ENCODE measurements at regions not wholly inside any gene's neighbourhood (a gene's known extent, or its start where the extent isn't known, plus 50 kb on each side); places are given as distances from the start of the nearest gene placed in this dataset.

DNA sequence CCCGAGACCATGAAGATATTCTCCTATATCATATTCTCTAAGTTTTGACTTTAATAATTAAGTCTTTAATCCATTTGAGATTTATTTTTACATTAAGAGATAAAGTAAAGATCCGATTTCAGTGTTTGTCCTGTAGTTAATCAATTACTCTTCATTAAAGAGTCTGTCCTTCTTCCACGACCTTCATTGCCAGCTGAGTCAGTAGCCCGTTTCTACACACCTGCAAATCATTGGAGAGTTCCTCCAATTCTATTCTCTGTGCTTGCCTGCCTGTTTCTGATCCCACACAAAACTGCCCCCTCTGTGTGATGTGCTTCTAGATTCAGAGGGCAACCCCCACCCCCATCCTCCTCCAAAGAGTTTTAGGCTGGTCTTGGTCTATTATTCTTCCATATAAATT lies 119.2 kb downstream of the KCNF1 start:
- Histone ChIP-seq H3K36me3 (ENCODE audit: insufficient read depth, low read length) (no peaks in the 10 kb centered on the region), H3K4me2 (ENCODE audit: low read length) (no peak overlapping the region), H3K9ac (ENCODE audit: low read depth, low read length) (no peak overlapping the region), H3K4me3 (ENCODE audit: low read length) (no peak overlapping the region), H3K4me1 (ENCODE audit: control insufficient read depth, insufficient read depth, low read length) (no peaks in the 10 kb centered on the region), H3K9me3 (replicated peaks; ENCODE audit: low read length) (peaks cover 3% of the 10 kb centered on the region), H3K27me3 (ENCODE audit: control insufficient read depth, insufficient read depth, low read length) (peaks cover 33% of the 10 kb centered on the region)

DNA sequence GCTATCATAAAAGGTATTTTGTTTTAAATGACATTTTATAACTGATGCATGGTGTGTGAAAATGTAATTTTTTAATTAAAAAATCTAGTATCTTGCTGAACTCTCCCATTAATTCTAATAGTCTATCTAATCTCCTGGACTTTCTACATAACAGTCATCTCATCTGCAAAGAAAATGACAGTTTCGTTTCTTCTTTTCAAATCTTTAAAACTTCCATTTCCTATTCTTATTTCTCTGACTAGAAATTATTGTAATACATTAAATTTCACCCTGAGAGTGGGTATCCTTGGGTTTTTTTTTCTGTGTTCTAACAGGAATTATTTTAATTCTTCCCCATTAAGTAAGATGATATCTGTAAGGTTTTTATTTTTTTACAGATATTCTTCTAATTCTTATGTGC lies 120.1 kb downstream of the KCNF1 start:
- H3K9ac ChIP-seq (ENCODE audit: low read depth, low read length), result no peak overlapping the region
- no peak overlapping the region for H3K4me2 ChIP-seq (ENCODE audit: low read length)
- H3K27me3 ChIP-seq (ENCODE audit: control insufficient read depth, insufficient read depth, low read length), result peaks cover 29% of the 10 kb centered on the region
- peaks cover 3% of the 10 kb centered on the region for H3K9me3 ChIP-seq (replicated peaks; ENCODE audit: low read length)
- H3K4me1 ChIP-seq (ENCODE audit: control insufficient read depth, insufficient read depth, low read length), result no peaks in the 10 kb centered on the region
- no peaks in the 10 kb centered on the region for H3K36me3 ChIP-seq (ENCODE audit: insufficient read depth, low read length)
- no peak overlapping the region for H3K4me3 ChIP-seq (ENCODE audit: low read length)

DNA sequence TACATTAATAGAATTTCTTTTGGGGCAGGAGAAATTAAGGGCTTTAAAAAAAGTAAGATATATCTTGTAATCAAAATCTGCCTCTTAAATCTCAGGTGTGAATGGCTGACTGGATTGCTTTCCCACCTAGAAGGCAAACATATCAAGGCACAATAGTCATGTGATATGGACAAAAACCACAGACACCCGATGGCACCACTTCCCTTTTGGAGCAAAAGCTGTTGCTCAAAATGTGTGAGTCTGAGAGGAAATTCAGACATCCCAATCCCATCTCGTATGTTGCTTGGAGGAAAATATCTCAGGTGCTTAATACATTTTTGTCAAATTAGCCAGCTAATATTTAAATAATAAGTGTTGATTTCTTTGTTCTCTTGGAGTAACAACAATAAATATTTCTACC lies 120.7 kb downstream of the KCNF1 start:
- H3K4me1 ChIP-seq (ENCODE audit: control insufficient read depth, insufficient read depth, low read length), result no peaks in the 10 kb centered on the region
- H3K36me3 ChIP-seq (ENCODE audit: insufficient read depth, low read length), result no peaks in the 10 kb centered on the region
- no peak overlapping the region for H3K9ac ChIP-seq (ENCODE audit: low read depth, low read length)
- peaks cover 25% of the 10 kb centered on the region for H3K27me3 ChIP-seq (ENCODE audit: control insufficient read depth, insufficient read depth, low read length)
- H3K4me3 ChIP-seq (ENCODE audit: low read length), result no peak overlapping the region
- no peak overlapping the region for H3K4me2 ChIP-seq (ENCODE audit: low read length)
- H3K9me3 ChIP-seq (replicated peaks; ENCODE audit: low read length), result peaks cover 3% of the 10 kb centered on the region

DNA sequence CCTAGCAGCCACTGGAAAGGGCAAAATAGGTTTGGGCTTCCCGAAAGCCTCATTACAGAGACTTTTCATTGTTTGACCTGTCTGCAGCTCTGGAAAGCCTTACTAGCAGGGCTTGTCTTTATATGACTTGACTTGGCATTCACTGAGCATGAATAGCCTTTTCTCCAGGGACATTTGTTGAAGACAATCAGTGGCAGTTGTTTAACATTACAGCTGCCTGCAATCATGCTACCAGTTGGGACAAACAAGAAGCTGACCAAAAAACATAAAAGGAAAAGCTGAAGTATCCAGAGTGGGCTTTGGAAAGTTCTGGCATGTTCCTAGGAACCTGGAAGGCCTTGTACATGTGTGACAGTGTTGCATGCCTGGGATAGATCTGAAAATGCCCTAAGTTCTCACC lies 121.4 kb downstream of the KCNF1 start:
- H3K4me1 ChIP-seq (ENCODE audit: control insufficient read depth, insufficient read depth, low read length), result no peaks in the 10 kb centered on the region
- H3K4me3 ChIP-seq (ENCODE audit: low read length), result no peak overlapping the region
- no peaks in the 10 kb centered on the region for H3K36me3 ChIP-seq (ENCODE audit: insufficient read depth, low read length)
- H3K9me3 ChIP-seq (replicated peaks; ENCODE audit: low read length), result peaks cover 3% of the 10 kb centered on the region
- H3K9ac ChIP-seq (ENCODE audit: low read depth, low read length), result no peak overlapping the region
- no peak overlapping the region for H3K4me2 ChIP-seq (ENCODE audit: low read length)
- H3K27me3 ChIP-seq (ENCODE audit: control insufficient read depth, insufficient read depth, low read length), result peaks cover 25% of the 10 kb centered on the region

DNA sequence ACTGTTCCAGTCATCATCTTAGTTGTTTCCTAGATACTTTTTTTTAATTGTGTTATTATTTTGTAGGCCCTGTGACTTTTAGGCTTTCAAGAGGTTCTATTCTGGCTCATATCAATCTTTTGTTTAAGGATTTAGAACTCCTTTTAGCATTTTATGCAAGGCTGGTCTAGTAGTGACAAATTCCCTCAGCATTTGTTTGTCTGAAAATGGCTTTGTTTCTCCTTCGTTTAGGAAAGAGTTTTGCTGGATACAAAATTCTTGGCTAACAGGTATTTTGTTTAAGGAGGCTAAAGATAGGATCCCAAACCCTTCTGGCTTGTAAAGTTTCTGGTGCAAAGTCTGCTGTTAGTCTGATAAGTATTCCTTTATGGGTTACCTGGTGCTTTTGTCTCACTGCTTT lies 116.6 kb upstream of the SLC66A3 start:
- H3K9ac ChIP-seq (ENCODE audit: low read depth, low read length), result no peak overlapping the region
- H3K4me3 ChIP-seq (ENCODE audit: low read length), result no peak overlapping the region
- H3K36me3 ChIP-seq (ENCODE audit: insufficient read depth, low read length), result no peaks in the 10 kb centered on the region
- H3K9me3 ChIP-seq (replicated peaks; ENCODE audit: low read length), result no peaks in the 10 kb centered on the region
- H3K27me3 ChIP-seq (ENCODE audit: control insufficient read depth, insufficient read depth, low read length), result peaks cover 35% of the 10 kb centered on the region
- H3K4me1 ChIP-seq (ENCODE audit: control insufficient read depth, insufficient read depth, low read length), result no peaks in the 10 kb centered on the region
- no peak overlapping the region for H3K4me2 ChIP-seq (ENCODE audit: low read length)

DNA sequence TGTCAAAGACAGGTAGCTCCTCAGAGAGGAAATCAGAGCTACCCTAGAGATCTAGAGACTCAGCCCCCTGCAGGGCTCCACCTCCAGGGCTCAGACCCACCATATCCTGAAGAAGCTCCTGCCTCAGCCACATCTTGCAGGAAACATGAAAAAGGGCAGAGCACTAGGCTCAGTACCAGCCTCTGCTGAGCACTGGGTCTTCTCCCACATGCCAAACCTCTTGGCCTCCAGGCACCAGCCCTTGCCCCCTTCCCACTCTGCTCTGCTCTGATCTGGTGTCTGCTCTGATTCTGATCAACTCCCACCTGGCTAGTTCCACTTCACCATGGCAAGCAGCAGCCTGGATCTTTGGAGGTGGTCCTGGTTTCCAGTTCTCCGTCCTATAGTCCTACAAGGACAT lies 114.3 kb upstream of the SLC66A3 start:
- H3K4me3 ChIP-seq (ENCODE audit: low read length), result no peak overlapping the region
- no peak overlapping the region for H3K4me2 ChIP-seq (ENCODE audit: low read length)
- H3K9me3 ChIP-seq (replicated peaks; ENCODE audit: low read length), result no peaks in the 10 kb centered on the region
- H3K4me1 ChIP-seq (ENCODE audit: control insufficient read depth, insufficient read depth, low read length), result no peaks in the 10 kb centered on the region
- H3K27me3 ChIP-seq (ENCODE audit: control insufficient read depth, insufficient read depth, low read length), result peaks cover 47% of the 10 kb centered on the region
- no peak overlapping the region for H3K9ac ChIP-seq (ENCODE audit: low read depth, low read length)
- H3K36me3 ChIP-seq (ENCODE audit: insufficient read depth, low read length), result no peaks in the 10 kb centered on the region

DNA sequence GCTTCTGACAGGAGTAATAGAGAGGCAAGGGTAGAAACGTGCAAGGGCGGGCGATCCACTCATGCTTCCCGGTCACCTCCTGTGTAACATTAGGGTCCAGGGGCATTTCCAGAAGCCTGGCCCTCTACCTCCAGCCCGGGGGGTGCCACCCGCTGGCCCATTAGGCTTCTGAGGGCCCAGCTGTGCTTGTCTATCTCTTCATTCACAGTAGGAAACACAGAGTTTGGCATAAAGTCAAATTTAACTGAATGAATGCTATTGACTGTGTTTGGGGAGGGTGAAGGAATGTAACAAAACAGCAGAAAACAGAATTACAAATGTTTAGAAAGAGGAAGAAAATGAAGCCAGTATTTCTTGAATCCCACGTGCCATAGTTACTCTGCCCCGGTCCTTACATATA lies 112.4 kb upstream of the SLC66A3 start:
- H3K27me3 ChIP-seq (ENCODE audit: control insufficient read depth, insufficient read depth, low read length), result peaks cover 52% of the 10 kb centered on the region
- H3K4me3 ChIP-seq (ENCODE audit: low read length), result no peak overlapping the region
- no peaks in the 10 kb centered on the region for H3K9me3 ChIP-seq (replicated peaks; ENCODE audit: low read length)
- no peak overlapping the region for H3K9ac ChIP-seq (ENCODE audit: low read depth, low read length)
- H3K4me1 ChIP-seq (ENCODE audit: control insufficient read depth, insufficient read depth, low read length), result no peaks in the 10 kb centered on the region
- H3K36me3 ChIP-seq (ENCODE audit: insufficient read depth, low read length), result no peaks in the 10 kb centered on the region
- no peak overlapping the region for H3K4me2 ChIP-seq (ENCODE audit: low read length)

DNA sequence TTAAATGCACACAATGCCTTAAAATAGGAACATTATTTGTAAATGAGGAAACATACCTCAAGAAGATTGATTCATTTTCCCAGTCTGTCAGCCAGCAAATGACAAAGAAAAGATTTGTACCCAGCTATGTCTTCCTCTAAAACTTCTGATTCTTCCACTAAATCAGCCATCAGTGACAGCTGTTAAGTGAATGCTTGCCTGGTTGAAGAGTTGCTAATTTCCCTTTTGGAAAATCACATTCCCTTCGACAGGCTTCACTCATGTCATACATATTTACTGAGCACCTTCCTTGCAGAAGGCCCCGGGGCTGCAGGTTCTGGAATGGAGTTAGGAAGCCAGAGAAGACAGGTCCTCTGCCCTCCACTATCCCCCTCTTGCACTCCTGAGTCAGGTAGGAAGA lies 112.0 kb upstream of the SLC66A3 start:
- no peak overlapping the region for H3K4me3 ChIP-seq (ENCODE audit: low read length)
- H3K36me3 ChIP-seq (ENCODE audit: insufficient read depth, low read length), result no peaks in the 10 kb centered on the region
- no peaks in the 10 kb centered on the region for H3K9me3 ChIP-seq (replicated peaks; ENCODE audit: low read length)
- H3K4me1 ChIP-seq (ENCODE audit: control insufficient read depth, insufficient read depth, low read length), result no peaks in the 10 kb centered on the region
- no peak overlapping the region for H3K9ac ChIP-seq (ENCODE audit: low read depth, low read length)
- H3K4me2 ChIP-seq (ENCODE audit: low read length), result no peak overlapping the region
- H3K27me3 ChIP-seq (ENCODE audit: control insufficient read depth, insufficient read depth, low read length), result peaks cover 54% of the 10 kb centered on the region

DNA sequence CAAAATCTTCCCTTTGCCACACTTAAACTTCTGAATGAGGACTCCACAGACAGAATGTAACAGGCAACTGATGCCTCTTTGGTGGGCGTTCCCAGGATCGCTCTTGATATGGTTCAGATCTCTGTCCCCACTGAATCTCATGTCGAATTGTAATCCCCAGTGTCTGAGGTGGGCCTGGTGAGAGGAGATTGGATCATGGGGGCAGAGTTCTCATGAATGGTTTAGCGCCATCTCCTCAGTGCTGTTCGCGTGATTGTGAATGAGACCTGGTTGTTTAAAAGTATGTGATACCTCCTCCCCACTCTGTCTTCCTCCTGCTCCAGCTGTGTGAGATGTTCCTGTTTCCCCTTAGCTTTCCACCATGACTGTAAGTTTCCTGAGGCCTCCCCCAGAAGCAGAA lies 111.1 kb upstream of the SLC66A3 start:
- no peaks in the 10 kb centered on the region for H3K9me3 ChIP-seq (replicated peaks; ENCODE audit: low read length)
- no peak overlapping the region for H3K4me2 ChIP-seq (ENCODE audit: low read length)
- no peak overlapping the region for H3K4me3 ChIP-seq (ENCODE audit: low read length)
- H3K36me3 ChIP-seq (ENCODE audit: insufficient read depth, low read length), result no peaks in the 10 kb centered on the region
- H3K9ac ChIP-seq (ENCODE audit: low read depth, low read length), result no peak overlapping the region
- no peaks in the 10 kb centered on the region for H3K4me1 ChIP-seq (ENCODE audit: control insufficient read depth, insufficient read depth, low read length)
- peaks cover 54% of the 10 kb centered on the region for H3K27me3 ChIP-seq (ENCODE audit: control insufficient read depth, insufficient read depth, low read length)

DNA sequence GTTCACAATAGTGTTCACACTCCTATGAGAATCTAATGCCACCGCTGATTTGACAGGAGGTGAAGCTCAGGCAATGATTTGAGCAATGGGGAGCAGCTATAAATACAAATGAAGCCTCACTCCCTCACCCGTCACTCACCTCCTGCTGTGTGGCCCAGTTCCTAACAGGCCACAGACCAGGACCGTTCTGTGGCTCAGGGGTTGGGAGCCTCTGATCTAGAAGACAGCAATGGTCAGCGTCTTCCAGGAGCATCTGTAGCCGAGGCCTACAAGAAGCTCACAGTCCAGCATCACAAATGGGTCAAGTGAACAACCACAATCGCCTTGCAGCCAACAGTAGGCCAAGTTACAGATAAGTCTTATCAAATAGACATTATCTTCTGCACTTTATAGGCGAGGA lies 110.0 kb upstream of the SLC66A3 start:
- Histone ChIP-seq H3K4me1 (ENCODE audit: control insufficient read depth, insufficient read depth, low read length) (no peaks in the 10 kb centered on the region), H3K27me3 (ENCODE audit: control insufficient read depth, insufficient read depth, low read length) (peaks cover 56% of the 10 kb centered on the region), H3K9me3 (replicated peaks; ENCODE audit: low read length) (no peaks in the 10 kb centered on the region), H3K9ac (ENCODE audit: low read depth, low read length) (no peak overlapping the region), H3K36me3 (ENCODE audit: insufficient read depth, low read length) (no peaks in the 10 kb centered on the region), H3K4me2 (ENCODE audit: low read length) (no peak overlapping the region), H3K4me3 (ENCODE audit: low read length) (no peak overlapping the region)

DNA sequence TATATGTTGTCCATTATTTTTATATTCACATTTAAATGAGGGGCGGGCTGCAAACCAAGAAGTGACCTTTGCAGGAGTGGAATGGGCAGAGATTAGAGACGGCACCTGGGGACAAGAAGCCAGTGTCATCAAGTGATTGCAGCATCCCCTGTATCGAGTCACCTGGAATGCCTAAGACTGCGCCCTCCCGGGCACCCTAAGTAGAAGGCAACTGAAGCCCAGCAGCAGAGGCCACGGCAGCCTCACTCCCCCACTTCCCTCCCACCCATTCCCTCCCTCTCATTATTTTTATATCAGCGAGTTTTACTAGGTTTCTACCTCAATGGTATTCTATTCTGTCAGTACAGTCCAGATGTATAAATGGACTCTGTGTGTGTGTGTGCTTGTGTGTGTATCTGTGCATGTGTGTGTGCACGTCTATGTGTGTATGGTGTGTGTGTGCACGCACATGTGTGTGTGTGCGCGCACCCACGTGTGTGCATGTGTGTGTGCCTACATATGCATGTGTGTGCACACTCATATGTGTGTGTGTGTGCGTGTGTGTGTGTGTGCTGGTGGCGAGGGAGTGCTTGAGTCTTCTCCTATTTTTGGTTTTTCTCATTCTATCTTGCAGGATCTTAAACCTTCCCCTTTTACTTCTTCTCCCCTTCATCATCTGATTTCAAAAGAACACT lies 106.8 kb upstream of the SLC66A3 start:
- Histone ChIP-seq H3K9me3 (replicated peaks; ENCODE audit: low read length) (no peaks in the 10 kb centered on the region), H3K36me3 (ENCODE audit: insufficient read depth, low read length) (no peaks in the 10 kb centered on the region), H3K4me3 (ENCODE audit: low read length) (no peak overlapping the region), H3K4me1 (ENCODE audit: control insufficient read depth, insufficient read depth, low read length) (no peaks in the 10 kb centered on the region), H3K4me2 (ENCODE audit: low read length) (no peak overlapping the region), H3K27me3 (ENCODE audit: control insufficient read depth, insufficient read depth, low read length) (peaks cover 52% of the 10 kb centered on the region), H3K9ac (ENCODE audit: low read depth, low read length) (no peak overlapping the region)

DNA sequence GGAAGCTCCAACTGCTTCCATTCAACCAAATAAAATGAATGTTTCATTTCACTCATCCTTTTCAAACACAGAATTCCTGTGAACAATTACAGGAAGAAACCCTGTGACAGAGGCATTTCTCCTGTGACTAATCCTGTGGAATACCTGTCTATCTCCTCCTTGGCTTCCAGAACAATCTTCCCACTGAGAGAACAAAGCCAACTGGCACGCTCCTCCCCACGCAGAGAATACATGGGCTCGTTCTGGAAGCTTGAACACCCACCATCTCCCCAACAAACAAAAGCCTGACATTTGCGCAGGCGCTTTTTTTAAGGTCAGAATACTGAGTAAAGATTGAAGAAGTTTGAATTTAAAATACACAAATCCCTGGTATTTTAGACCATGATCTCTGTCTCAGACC lies 104.7 kb upstream of the SLC66A3 start:
- Histone ChIP-seq H3K4me1 (ENCODE audit: control insufficient read depth, insufficient read depth, low read length) (no peaks in the 10 kb centered on the region), H3K4me2 (ENCODE audit: low read length) (no peak overlapping the region), H3K4me3 (ENCODE audit: low read length) (no peak overlapping the region), H3K9ac (ENCODE audit: low read depth, low read length) (no peak overlapping the region), H3K36me3 (ENCODE audit: insufficient read depth, low read length) (no peaks in the 10 kb centered on the region), H3K9me3 (replicated peaks; ENCODE audit: low read length) (no peaks in the 10 kb centered on the region), H3K27me3 (ENCODE audit: control insufficient read depth, insufficient read depth, low read length) (peaks cover 55% of the 10 kb centered on the region)

All from skeletal muscle satellite cell (primary cell).